Femur (tissue), 1 donor: ENCODE measurements at regions not wholly inside any gene's neighbourhood (a gene's known extent, or its start where the extent isn't known, plus 50 kb on each side); places are given as distances from the start of the nearest gene placed in this dataset.

Experiments used
- DNase-seq: peaks from one replicate; pipeline ENCODE4 v3.0.0-alpha.2; 2017

DNA sequence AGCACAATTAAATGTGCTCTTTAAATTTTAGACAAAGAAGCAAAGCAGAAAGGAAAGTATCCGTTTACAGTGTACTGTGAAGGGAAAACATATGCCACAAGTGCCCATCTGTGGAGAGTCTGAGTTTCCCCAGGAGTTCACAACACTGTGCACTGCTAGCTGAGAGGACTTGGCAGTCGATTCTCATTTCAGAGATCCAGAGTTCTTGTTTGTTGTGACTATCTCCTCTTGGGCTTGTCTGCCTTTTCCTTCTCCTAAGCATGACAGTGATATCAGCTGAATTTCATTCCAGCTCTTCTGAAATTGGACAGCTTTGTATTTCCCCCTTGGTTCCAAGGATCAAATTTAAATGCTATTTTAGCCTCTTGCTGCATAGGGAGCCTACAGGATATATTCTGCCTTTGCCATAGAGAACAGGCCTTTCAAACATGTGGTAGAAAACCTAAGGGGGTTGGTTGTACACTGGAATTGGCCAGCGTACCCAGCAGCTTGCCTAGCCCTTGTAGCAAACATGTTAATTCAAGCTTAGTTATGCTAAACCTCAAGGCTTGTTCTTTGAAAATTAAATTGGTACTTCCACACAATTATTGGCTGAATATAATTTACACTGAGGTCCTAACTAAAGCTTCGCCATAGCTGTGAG lies 259.2 kb upstream of the NOVA1 start:
- no peak for DNase-seq

DNA sequence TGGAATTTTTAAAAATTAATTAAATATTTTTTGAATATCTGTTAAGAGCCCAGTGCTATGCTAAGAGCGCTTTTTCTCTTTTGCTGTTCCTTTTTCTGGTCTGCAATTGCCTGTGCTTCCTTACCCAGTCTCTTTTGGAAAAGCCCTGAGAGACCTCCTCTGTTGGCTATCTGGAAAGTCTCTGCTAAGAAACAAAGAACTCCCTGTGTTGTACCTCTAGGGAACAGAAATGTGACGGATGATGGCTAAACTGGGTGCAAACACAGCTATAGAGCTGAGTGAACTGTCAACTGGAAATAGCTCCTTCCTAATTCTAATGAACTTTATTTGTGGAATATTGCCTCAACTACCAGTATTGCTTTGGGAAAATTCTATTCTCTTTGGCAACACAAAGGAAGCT lies 261.6 kb upstream of the NOVA1 start:
- no peak for DNase-seq

DNA sequence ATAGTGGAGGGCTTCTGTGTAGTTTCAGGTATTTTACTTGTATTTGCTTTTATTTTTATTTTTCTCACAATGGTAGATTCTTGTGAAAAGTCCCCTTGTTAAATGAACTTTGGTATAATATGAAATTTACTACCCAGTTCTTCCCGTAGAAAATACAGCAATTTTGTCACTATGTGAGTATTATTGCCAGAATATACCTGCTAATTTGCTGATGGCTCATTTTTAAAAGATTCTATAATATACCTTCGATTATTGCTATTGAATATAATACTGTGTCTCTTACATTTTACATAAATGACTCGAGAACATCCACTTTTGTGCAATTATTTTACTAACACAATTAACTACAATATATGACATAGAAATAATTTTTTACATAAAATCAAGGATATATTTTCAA lies 262.3 kb upstream of the NOVA1 start:
- DNase-seq: no peak

DNA sequence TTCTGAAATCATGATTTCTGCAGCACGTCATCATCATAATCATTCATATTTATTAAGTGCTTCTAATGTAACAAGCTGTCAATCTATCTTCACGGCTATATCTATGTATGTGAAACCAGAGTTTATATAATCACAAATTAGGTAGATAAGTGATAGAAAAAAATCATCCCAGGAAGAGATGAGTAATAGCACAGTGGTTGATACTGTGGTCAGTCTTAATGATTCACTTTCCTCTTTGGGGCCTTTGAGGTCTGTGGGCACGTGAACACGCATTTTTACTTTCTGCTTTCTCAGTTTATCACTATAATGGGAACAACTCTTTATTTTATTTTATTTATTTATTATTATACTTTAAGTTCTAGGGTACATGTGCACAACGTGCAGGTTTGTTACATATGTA lies 265.9 kb upstream of the NOVA1 start:
- no peak for DNase-seq

DNA sequence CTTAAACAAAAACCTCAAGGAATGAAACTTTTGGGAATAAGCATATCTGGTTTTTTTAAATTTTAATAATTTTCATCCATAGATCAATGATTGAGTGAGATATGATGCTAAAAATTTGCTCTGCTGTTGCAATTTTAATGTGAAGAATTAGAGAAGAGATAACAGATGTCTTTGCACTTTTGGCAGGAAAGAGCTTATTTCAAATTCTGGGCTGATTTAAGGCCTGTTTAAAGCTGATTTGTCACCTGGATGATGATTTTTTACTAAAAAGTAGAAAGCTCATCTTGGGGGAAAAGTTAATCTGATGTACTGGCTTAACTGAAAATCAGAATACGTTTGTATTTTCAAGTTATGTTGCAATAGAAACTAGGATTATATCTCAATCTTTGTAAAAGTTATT lies 268.9 kb upstream of the NOVA1 start:
- no peak for DNase-seq

DNA sequence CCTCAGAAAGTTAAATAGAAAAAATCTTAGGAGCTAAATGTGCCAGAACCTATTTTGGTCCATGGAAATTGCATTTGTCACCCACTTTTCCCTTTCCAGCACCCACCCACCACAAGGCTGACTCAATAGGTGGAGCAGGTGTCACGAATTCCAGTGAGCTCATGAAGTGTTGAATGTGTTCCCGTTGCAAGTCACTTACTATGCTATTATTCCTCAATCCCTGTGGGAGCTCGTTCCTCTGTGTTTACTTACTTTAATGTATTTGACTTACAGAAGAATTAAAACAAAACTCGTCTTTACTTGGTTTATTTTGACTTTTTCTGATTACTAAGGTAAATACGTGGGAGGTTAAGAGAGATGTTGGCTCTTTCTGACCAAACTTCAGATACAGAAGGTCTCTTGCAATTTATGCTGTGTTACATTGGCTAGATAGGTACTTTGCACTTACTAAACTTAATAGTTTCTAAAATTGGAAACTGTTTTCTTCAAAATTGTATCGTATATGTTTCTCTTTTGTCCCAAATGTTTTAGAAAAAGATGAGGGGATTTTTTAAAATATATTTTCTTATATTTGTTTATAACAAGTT lies 269.4 kb upstream of the NOVA1 start:
- DNase-seq: peak; percentile 18

DNA sequence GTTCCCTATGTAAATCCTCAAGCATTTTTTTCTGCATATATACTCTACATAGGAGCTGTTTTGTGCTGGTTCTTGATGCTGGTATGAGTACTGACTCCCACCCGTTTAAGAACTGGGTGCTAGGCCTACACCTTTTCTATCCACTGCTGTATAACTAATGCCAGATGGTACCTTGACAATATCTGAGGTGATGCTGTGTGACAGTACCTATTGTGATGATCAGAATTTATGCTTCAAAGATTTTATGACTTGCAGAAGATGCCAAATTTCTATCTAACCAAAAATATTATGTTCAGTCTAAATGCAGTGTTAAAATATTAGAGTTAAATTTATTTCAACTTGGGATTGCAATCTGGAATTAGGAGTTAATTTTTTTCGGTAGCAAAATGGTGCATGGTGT lies 272.3 kb upstream of the NOVA1 start:
- DNase-seq: no peak

DNA sequence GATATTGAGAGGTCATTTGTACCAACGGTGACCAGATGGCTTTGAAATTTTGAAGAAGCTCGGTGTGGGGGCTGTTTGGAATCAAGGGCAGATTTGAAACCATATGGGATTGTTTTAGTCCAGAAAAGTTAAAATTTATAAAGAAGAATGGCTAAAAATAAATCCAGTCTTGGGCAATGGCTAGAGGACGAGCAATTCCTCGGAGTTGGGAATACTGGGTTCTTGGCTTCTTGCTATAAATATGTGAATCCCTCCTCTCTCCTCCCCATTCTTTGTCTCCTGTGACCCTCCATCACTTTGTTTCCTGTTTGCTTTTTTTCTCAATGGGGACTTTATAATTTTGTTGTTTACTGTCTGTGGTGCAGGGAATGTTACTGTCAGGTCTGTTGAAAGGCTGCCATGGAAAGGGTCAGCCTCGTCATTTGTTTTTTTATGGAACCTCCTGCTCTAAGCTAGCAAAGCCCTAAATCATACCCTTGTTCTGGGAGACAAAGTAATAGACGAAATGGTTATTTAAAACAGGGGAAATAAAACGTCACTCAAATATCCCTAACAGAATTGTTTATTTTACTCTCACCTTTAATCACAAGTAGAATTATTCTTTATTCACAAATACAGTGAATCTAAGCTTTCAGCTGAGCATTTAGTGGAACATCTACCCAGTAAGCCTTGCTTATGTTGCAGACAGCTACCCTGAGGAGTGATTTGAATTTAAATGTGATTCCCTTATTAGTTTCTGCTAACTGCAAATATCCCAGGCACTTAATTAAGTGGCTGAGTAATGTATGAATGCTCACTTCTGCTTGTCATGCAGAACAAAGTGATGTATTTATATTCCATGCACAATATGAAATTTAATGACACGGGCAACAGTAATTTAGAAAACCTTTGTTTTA lies 273.1 kb upstream of the NOVA1 start:
- no peak for DNase-seq

DNA sequence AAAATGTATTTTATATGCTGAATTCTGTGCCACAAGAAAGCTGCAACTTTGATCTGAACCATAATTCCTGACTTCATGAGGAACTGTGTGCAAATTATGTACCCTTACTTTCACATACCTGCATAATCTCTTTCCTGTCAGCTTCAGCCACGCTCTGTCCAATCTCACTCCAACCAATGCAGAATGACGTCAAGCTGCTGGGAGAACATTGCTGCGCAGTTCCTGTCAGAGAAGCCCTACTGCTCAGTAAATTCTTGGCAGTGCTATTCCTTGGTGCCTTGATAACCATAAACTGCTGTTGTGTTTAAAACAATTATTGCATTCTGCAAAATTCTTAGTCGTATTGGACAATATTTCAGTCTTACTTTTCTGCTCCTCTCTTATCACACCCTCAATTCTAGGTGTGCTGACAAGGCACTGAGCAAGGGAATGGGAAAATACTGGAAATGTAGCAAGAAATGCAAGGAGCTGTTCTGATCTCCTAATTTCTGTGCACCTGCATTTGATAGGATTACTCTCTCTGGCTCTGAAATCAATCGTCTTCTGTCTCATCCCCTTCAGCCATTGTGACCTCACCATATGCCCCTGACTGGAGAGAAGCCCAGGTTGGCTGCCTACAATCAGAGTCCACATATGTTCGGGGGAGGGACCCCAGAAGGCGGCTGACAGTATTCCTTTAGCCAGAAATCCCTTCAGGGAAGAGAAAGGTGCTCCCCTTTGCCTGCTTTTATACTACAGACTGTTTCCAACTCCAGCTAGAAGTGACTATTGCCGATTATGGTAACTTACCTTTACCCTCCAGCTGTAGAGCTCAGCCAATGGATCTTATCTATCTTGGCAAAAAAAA lies 274.9 kb upstream of the NOVA1 start:
- no peak for DNase-seq

DNA sequence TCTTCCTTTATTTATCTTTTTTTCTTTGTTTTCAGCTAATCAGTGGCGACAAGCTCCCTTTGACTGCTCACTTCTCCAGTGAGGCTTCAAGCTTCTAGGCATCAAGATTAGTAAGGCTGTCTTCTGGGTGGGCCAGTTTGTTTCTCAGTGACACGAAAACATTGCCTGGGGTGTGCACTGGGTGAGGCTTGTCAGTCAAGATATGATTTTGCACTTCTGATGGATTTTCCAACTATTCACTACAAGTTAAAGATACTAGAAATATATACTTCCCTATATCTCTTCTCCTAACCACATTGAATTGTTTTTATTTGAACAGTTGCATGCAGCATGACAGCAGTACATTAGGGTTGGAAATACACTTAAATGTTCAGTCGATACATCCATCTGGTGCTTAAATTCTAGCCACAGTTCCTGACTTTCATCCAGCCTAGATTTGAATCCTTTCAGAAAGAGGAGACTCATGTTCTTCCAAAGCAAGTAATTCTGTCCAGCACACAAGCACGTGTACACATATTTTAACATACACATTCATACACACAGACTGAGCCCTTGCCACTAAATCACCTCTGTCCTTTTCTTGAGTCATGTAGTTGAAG lies 275.6 kb upstream of the NOVA1 start:
- no peak for DNase-seq

DNA sequence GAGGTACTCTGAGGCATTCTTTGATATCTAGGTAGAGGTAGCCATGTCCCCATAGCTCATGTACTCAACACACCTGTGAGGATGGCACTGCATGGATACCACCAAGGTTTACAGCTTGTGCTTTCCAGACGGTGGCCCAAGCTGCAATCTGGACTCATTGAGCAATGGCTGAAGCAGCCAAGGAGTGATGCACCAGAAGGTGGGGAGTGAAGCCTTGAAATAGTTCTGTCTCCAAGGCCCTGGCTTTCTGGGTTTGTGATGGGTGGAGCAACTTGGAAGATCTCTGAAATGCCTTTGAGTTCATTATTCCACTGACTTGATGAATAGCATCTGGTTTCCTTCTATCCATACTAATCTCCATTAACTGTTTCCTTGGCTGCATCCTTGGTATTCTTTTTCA lies 290.0 kb upstream of the NOVA1 start:
- DNase-seq: no peak

DNA sequence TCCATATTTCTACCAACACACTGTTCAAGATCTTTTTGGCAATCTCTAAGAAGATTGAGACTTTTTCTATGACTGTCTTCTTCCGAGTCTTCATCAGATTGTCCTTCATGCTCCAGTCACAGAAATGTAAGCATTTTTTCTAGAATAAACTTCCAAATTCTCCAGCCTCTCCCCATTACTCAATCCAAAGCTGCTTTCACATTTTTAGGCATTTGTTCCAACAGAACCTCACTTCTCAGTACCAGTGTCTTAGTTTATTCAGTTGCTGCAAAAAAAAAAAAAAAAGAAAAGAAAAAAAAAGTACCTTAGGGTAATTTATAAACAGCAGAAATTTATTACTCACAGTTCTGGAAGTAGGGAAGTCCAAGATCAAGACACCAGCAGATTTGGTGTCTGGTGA lies 290.8 kb upstream of the NOVA1 start:
- no peak for DNase-seq

DNA sequence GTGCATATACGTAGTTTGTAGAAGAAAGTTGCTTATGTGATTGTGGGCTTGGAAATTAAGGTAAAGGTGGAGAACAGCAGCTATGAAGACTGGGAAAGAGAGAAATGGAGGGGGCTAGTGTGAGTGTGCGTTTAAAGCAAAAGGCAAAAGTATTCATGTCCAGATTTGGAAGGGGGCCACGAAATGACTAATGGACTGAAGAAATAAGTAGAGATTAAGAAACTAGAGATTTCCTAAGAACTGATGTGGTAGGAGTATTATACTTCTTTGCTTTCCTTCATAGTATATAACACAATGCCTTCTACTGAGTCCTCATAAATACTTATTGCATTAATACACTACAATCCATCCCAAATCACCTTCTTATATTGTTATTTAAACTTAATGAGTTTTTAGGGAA lies 298.6 kb upstream of the NOVA1 start:
- no peak for DNase-seq

DNA sequence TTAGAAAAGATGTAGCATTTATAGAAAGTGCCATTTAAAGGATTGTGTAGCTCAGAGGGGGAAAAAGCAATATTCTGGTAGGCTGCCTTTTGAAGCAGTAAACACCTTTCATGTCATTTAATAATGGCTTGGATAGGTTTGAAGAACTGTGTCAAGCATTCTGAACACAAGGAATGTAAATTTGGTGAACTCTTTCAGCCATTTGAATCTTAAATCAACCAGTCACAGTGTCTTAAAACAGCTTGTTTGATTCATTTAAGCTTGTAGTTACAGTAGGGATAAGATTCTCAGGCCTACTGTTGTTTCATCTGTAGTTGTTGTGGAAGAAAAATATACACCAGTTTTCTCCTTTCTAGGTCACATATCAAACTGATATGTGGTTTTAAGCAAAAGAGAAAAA lies 299.4 kb upstream of the NOVA1 start:
- DNase-seq: no peak

DNA sequence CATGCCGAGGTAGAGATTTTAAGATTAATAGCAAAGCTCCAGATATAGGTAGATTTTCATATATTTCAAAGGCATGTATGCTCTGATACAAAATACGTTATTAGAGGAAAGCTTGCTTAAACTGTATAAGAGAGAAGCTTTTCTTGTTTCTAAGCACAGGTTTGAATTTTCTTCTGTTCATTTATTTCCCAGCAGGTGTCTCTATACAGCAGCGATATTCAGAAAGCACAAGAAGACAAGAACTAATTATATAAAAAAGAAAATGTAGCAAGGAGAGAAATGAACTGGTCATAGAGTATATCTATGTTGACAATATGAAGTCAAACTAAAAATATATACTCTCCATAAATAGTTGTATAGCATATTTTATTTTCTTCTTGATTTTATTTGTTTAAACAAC lies 307.4 kb upstream of the NOVA1 start:
- DNase-seq: no peak

DNA sequence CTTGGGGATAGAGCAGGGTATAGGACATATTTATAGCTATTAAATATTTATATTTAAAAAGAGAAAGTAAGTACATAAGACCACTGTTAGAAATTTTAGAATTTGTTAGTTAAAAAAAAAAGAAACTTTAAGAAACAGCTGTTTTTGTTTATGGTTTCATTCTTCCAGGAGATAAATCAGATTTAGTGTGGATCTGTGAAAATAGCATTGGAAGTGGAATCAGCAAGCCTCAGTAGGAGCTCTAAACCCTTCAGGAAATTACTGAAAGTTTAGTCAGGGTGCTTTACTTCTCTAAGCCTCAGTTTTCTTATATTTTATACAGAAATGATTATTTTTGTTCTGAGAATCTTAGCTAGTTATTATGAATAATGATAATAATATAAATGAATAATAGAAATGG lies 316.0 kb upstream of the NOVA1 start:
- DNase-seq: no peak

DNA sequence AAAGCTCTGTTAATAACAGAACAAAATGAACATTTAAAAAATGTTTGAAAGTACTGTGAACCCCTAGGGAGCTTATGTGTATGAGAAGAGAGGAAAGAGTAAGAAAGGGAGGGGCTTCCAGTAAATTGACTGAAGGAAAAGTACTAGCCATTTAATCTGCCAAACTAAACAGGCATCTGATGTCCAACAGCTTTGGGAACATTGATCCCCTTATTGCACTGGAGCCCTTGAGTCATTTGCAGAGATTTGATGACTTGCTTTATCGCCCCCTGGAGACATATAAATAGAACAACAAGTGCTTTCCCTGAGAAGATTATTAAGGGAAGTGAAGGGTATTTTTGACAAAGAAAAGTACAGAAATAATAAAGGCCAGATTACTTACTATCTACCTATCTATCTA lies 319.3 kb upstream of the NOVA1 start:
- DNase-seq: peak; percentile 21

DNA sequence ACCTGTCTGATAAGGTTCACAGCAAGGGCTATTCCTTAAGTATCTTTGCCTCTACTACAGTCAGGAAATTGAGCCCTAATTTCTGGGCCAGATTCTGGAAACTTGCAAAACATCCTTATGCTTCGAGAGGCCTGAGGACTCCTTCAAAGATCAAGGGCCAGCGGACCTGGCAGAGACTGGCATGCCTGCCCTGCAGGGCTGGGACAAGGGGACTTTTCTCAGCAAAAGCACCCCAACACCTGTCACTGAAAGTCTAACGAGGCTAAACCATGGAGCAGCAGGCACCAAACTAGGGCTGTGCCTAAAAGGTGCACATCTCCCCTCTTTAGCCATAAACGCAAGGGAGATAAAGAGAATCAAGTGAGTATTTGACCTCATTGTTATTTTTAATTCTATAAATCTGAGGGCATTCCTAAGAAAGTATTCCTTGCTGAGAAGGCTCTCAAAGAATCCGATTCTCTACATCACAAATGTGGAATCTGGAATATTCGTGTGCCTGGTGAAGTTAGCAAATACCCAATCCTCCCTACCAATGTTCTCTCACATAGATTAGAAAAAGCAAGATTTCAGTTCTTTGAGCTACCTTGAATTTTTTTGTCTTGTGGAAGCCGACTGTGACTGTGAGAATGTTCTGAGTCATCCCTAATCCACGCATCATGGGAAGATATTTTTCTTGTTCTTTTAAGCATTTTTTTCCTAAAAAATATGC lies 328.2 kb upstream of the NOVA1 start:
- DNase-seq: no peak

DNA sequence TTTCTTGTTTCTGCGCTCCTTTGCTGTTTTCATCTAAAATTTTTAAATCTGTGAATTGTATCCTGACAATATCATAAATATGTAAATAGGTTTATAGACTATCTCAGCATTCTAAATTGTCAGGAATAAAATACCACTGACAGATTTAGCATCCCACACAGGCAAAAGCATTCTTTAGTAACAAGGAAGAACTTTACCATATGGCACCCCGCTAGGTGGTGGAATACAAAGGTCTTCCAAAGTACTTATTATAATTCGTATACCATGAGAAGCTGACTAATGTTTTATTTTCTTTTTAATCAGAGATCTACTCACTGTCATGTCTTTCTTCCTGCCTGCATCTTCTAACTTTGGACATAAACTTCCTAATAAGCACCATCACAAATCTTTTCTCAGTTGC lies 328.8 kb upstream of the NOVA1 start:
- no peak for DNase-seq

DNA sequence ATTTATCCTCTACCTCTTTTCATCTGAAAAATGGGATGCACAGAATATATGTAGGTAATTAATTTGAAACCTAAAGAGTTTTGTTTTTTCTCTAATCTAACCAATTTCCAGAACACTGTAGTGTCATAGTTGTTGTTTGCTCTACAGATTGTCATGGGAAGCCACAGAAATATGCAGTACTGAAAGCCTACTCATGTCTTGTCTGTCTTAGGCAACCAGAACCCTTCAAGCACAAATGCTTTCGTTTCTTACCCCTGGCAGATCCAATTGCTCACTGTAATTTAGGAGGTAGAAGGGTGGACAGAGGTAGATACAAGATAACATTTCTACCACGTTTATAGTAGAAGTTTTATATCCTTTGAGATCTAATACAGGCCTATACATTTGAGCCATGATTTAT lies 330.2 kb upstream of the NOVA1 start:
- no peak for DNase-seq

DNA sequence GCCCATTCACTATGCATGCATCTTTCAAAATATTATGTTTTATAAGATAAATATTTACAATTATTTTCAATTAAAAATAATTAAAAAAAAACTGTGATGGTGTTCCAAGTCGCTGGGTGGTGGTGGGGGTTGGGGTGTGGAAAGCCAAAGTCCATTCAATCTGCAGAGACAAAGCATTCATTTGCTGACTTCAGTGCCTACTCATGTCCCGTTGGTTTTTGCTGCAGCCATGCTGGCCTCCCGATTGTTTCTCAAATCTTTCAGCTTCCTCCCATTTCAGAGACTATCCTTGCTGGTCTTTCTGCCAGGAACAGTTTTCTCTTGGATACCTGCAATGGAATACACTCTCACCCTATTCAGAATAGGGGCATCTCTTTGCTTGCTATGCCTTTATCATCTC lies 331.5 kb upstream of the NOVA1 start:
- no peak for DNase-seq

DNA sequence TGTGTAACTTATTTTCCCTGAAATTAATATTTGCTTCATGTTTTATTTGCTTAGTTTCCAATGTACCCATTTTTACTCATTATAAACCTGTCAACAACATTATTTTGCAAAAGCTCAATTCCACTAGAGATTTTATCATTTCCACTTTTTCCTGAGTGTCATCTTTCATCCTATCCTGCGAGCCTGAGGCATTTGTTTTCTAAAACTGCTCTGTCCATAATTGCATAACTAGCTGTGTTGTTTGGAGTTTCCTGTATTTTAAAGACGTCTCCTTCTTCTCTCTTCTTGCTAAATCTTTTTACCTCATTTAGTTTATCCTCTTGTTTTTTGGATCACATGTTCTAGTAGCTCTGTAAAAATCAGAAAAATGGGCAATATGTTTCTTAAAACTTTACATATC lies 332.7 kb upstream of the NOVA1 start:
- DNase-seq: no peak
